Amniotic stem cell (primary cell): ENCODE measurements at regions not wholly inside any gene's neighbourhood (a gene's known extent, or its start where the extent isn't known, plus 50 kb on each side); places are given as distances from the start of the nearest gene placed in this dataset.

Source experiments
- DNase-seq: peaks from one replicate; lab custom pipeline; 2025; lab: John Stamatoyannopoulos, UW

DNA sequence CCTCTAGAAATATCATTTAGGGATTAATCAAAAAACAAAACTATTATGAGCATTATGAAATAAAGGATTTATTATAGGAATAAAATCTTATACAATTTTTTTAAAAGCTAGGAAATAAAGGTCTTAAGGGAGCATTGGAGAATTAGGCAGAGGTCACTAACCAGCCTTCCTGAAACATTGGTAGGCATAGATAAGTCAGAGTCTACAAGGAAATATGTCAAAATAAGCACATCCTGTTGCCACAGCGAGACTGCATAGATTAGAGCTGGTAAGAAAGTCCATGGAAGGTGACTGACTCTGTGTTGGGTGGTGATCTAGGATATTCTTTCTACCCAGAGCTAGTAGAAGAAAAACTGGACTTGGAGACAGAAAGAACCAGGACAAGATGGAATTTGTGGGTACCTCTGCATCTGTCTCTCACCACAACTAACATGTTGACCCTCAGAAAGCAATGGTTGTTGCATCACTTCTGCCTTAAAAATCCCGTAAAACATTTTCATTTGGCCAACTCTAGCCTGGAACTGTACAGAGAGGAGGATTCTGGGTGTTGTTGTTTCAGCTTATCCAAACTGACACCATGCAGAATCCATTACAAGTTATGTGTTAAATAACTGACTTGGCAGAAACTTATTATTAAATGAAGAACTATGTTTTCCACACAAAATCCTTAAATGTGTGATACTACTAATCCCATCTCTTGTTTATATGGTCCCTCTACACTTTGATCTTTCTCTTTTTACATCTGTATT is 77.1 kb downstream of the FBXO5 start:
- DNase-seq = no peak

DNA sequence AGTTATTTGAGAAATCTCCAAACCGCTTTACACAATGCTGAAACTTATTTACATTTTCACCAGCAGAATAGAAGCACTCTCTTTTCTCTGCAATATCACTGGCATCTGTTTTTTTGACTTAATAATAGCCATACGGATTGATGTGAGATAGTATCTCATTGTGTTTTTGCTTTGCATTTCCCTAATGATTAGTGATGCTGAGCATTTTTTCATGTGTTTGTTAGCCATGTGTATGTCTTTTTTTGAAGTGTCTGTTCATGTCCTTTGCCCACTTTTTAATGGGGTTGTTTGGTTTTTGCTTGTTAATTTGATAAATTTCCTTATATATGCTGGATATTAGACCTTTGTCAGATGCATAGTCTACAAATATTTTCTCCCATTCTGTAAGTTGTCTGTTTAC is 73.6 kb downstream of the FBXO5 start:
- DNase-seq = no peak

DNA sequence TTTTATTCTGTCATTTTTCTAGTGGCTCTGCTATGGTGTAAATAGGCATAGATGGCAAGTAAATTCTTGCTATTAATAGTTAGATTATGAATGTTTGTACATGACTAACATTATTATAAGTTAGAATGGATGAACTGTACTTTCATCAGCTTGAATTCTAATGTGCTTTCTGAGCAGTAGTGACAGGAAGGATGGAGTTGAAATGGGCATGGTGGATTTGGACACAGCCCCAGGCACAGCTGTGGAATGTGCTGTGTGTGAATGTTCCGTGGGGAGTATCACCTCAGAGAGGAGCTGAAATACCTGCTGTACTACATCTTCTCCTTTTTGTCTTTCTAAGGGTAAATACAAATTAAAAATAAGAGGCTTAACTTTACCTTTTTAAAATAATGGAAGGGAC is 66.8 kb downstream of the FBXO5 start:
- DNase-seq = no peak

DNA sequence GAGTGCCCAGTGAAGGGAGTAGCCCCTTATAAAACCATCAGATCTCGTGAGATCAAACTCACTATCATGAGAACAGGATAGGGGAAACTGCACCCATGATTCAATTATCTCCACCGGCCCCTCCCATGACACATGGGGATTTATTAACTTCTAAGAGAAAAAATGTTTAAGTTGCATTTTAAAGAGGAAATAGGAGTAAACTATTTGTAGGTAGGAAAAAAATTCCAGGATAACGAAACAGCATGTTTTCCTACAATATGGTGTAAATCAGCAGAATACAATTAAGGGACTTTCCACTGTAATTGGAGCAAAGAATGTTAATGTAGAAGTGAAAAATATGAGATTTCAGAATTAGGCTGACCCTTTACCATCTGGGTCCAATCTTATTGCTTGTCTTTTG is 63.9 kb downstream of the FBXO5 start:
- DNase-seq = no peak

DNA sequence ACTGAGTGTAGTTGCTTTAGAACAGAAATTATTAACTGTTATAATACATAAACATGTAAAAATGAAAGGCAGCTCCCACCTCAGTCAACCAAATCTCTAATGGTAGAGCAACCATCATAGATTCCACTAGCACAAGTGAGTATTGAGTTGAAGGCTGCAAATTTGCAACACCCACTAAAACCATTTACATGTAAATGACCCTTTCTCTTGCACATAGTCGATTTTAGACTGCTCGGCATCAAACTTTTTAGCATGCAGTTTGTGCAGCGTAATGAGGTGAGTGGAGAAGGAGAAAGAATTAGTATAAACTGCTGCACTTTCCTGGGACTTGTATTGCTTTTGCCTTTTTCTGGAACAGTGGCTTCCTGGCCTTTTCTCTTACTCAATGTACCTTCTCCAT is 62.8 kb downstream of the FBXO5 start:
- no peak for DNase-seq
